Tibial nerve (tissue), 3 donors: ENCODE measurements at regions not wholly inside any gene's neighbourhood (a gene's known extent, or its start where the extent isn't known, plus 50 kb on each side); places are given as distances from the start of the nearest gene placed in this dataset.
A peak's percentile ranks its signal among the peaks of the same experiment; 100 is the strongest.

ENCODE experiments used
- POLR2A ChIP-seq, 2 donors: fragments of 450-650 bp; IDR thresholded peaks; one replicate each; pipeline ENCODE4 v1.6.1; 2017; ENCODE audit warnings: antibody characterized with exemption in 2 of 2, mild to moderate bottlenecking in 2 of 2, moderate library complexity in 2 of 2
- TF ChIP-seq, protein P1 (sequence below), 5 experiments: fragments of 200-600 bp in 3 of 5; fragments of 450-650 bp in 2 of 5; sonication (generic) in 3 of 5; IDR thresholded peaks; one replicate each; pipeline ENCODE4 v1.5.1; 2016 to 2019; ENCODE audit warnings: antibody characterized with exemption in 5 of 5, mild to moderate bottlenecking in 3 of 5, moderate library complexity in 2 of 5

DNA sequence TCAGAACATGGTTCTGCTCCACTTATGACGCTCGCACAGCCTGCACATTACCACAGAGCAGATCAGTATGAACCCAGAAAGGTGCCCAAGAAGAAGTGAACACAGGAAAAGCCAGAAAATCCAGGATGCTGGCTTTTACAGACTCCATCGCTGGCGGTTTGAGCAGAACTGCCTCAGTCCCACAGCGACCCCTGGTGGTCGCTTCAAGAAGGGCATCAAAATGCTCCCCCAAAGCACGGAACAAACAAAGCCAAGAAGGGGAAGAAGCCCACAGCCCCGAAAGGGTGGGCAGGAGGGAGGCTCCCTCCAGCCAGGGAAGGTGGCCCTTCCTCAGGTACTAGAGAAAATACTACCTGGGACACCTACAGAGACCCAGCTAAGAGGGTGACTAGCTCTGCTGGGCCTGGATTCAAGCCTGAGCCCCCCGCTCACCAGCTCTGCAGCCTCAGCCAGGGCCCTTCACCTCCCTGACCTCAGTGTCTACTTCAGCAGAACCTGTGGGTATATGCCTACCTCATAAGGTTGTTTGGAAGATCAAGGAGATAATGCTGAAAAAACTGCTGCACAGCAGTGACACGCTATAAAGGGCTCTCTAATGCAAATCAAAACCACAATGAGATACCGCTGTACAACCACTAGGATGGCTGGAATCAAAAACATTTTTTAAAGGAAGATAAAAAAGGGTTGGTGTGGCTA lies 98.1 kb downstream of the NCOR2 start:
- TF ChIP-seq, protein P1, sequence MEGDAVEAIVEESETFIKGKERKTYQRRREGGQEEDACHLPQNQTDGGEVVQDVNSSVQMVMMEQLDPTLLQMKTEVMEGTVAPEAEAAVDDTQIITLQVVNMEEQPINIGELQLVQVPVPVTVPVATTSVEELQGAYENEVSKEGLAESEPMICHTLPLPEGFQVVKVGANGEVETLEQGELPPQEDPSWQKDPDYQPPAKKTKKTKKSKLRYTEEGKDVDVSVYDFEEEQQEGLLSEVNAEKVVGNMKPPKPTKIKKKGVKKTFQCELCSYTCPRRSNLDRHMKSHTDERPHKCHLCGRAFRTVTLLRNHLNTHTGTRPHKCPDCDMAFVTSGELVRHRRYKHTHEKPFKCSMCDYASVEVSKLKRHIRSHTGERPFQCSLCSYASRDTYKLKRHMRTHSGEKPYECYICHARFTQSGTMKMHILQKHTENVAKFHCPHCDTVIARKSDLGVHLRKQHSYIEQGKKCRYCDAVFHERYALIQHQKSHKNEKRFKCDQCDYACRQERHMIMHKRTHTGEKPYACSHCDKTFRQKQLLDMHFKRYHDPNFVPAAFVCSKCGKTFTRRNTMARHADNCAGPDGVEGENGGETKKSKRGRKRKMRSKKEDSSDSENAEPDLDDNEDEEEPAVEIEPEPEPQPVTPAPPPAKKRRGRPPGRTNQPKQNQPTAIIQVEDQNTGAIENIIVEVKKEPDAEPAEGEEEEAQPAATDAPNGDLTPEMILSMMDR (IDR thresholded peaks at IDR 0.05) = peak; percentile 42 to 59 (median 55)
- TF ChIP-seq POLR2A (IDR thresholded peaks at IDR 0.05) = no peak
